ENCODE measurements at regions not wholly inside any gene's neighbourhood (a gene's known extent, or its start where the extent isn't known, plus 50 kb on each side); places are given as distances from the start of the nearest gene placed in this dataset.
"Not testable (repeated sequence)": the region's sequence is repeated elsewhere in the genome, so short reads cannot be mapped to it uniquely, and the experiment has no call there.

- not testable (repeated sequence) for TF ChIP-seq POLR2A, EP300 (IDR thresholded peaks at IDR 0.05)
- TF ChIP-seq, protein P1, sequence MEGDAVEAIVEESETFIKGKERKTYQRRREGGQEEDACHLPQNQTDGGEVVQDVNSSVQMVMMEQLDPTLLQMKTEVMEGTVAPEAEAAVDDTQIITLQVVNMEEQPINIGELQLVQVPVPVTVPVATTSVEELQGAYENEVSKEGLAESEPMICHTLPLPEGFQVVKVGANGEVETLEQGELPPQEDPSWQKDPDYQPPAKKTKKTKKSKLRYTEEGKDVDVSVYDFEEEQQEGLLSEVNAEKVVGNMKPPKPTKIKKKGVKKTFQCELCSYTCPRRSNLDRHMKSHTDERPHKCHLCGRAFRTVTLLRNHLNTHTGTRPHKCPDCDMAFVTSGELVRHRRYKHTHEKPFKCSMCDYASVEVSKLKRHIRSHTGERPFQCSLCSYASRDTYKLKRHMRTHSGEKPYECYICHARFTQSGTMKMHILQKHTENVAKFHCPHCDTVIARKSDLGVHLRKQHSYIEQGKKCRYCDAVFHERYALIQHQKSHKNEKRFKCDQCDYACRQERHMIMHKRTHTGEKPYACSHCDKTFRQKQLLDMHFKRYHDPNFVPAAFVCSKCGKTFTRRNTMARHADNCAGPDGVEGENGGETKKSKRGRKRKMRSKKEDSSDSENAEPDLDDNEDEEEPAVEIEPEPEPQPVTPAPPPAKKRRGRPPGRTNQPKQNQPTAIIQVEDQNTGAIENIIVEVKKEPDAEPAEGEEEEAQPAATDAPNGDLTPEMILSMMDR (IDR thresholded peaks at IDR 0.05), result not testable (repeated sequence)
These were observed 1532.7 kb downstream of the REEP3 start for GRCh38 chr10:65053831-65054351.
